ENCODE measurements at regions not wholly inside any gene's neighbourhood (a gene's known extent, or its start where the extent isn't known, plus 50 kb on each side); places are given as distances from the start of the nearest gene placed in this dataset.

GRCh38 chr18:61619783-61620182, 273.0 kb downstream of the RNF152 start:
- Histone ChIP-seq H3K4me2 (ENCODE audit: control insufficient read depth, extremely low read depth, insufficient read depth, low read depth, low read length) (no peak overlapping the region), H3K9ac (ENCODE audit: control insufficient read depth, extremely low read depth, insufficient read depth, low read length) (no peak overlapping the region), H3K27me3 (ENCODE audit: control insufficient read depth, extremely low read depth, insufficient read depth, low read length) (no peaks in the 10 kb centered on the region), H3K79me2 (ENCODE audit: control insufficient read depth, insufficient read depth, low read length) (no peaks in the 10 kb centered on the region), H3K27ac (ENCODE audit: control insufficient read depth, insufficient read depth, low read length) (no peak overlapping the region), H3K9me3 (ENCODE audit: control insufficient read depth, low read depth, low read length) (no peaks in the 10 kb centered on the region), H3K4me3 (ENCODE audit: control insufficient read depth in 2 of 3, extremely low read depth in 1 of 3, insufficient read depth in 2 of 3, low read depth in 1 of 3, low read length in 3 of 3) (no peak overlapping the region), H4K20me1 (ENCODE audit: control insufficient read depth, extremely low read depth, insufficient read depth, low read length) (no peaks in the 10 kb centered on the region), H3K4me1 (ENCODE audit: control insufficient read depth, extremely low read depth, insufficient read depth, low read length) (peaks cover 5% of the 10 kb centered on the region), H3K36me3 (ENCODE audit: control insufficient read depth in 2 of 2, extremely low read depth in 1 of 2, insufficient read depth in 2 of 2, low read length in 2 of 2) (no peaks in the 10 kb centered on the region), H2AFZ (ENCODE audit: control insufficient read depth, low read length) (no peak overlapping the region), H3K9me1 (ENCODE audit: control insufficient read depth, extremely low read depth, insufficient read depth, low read length) (no peaks in the 10 kb centered on the region)
- dilution Hi-C loops (cut with MboI; ENCODE audit: extremely low pct_ligation_motif_present, low sequenced_read_pairs), result no loop called here
- TF ChIP-seq EZH2 (IDR thresholded peaks at IDR 0.05; ENCODE audit: low read length) (no peak), CTCF (optimal IDR thresholded peaks at IDR 0.05 in 1 of 3, IDR thresholded peaks at IDR 0.05 in 1 of 3, conservative IDR thresholded peaks at IDR 0.05 in 1 of 3; ENCODE audit: extremely low read depth in 1 of 3, insufficient read depth in 2 of 3, low read length in 3 of 3) (no peak)
- FAIRE-seq (no peak), DNase-seq (ENCODE audit: low read depth, low spot score) (no peak)

DNA sequence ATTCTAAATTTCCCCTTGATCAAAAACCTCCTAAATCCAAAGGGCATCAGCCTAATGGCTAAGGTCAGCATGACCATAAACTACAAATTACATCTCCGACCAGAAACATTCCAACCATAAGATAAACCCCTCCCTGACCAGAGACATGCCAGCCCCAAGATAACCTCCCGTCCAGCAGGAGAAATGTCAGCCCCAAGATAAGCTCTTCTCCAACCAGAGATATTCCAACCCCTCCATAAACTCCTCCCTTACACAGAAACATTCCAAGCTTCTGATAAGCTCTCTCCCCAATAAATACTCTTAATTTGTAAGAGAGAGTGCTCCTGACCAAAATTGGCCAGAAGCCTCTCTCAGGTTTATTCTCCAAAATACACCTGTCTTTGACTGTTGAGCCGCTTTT, 274.0 kb downstream of the RNF152 start:
- DNase-seq (ENCODE audit: low read depth, low spot score) (no peak), FAIRE-seq (no peak)
- Histone ChIP-seq H3K27me3 (ENCODE audit: control insufficient read depth, extremely low read depth, insufficient read depth, low read length) (no peaks in the 10 kb centered on the region), H3K9me3 (ENCODE audit: control insufficient read depth, low read depth, low read length) (no peaks in the 10 kb centered on the region), H3K9me1 (ENCODE audit: control insufficient read depth, extremely low read depth, insufficient read depth, low read length) (no peaks in the 10 kb centered on the region), H3K9ac (ENCODE audit: control insufficient read depth, extremely low read depth, insufficient read depth, low read length) (no peak overlapping the region), H3K36me3 (ENCODE audit: control insufficient read depth in 2 of 2, extremely low read depth in 1 of 2, insufficient read depth in 2 of 2, low read length in 2 of 2) (no peaks in the 10 kb centered on the region), H3K4me2 (ENCODE audit: control insufficient read depth, extremely low read depth, insufficient read depth, low read depth, low read length) (no peak overlapping the region), H3K79me2 (ENCODE audit: control insufficient read depth, insufficient read depth, low read length) (no peaks in the 10 kb centered on the region), H4K20me1 (ENCODE audit: control insufficient read depth, extremely low read depth, insufficient read depth, low read length) (no peaks in the 10 kb centered on the region), H3K27ac (ENCODE audit: control insufficient read depth, insufficient read depth, low read length) (no peak overlapping the region), H3K4me1 (ENCODE audit: control insufficient read depth, extremely low read depth, insufficient read depth, low read length) (peaks cover 7% of the 10 kb centered on the region), H2AFZ (ENCODE audit: control insufficient read depth, low read length) (no peak overlapping the region), H3K4me3 (ENCODE audit: control insufficient read depth in 2 of 3, extremely low read depth in 1 of 3, insufficient read depth in 2 of 3, low read depth in 1 of 3, low read length in 3 of 3) (no peak overlapping the region)
- dilution Hi-C loops (cut with MboI; ENCODE audit: extremely low pct_ligation_motif_present, low sequenced_read_pairs), result no loop called here
- TF ChIP-seq EZH2 (IDR thresholded peaks at IDR 0.05; ENCODE audit: low read length) (no peak), CTCF (optimal IDR thresholded peaks at IDR 0.05 in 1 of 3, IDR thresholded peaks at IDR 0.05 in 1 of 3, conservative IDR thresholded peaks at IDR 0.05 in 1 of 3; ENCODE audit: extremely low read depth in 1 of 3, insufficient read depth in 2 of 3, low read length in 3 of 3) (no peak)

All from keratinocyte (primary cell).